Endodermal cell (in vitro differentiated cells): ENCODE measurements at regions not wholly inside any gene's neighbourhood (a gene's known extent, or its start where the extent isn't known, plus 50 kb on each side); places are given as distances from the start of the nearest gene placed in this dataset.

ENCODE experiments used
- DNase-seq: peaks from one replicate; pipeline ENCODE4 v3.0.0-alpha.2; 2017
- H3K27ac ChIP-seq: 2 replicates; pipeline ENCODE4 v1.5.1; 2013; ENCODE audit warnings: mild to moderate bottlenecking, low read depth, low read length, moderate library complexity
- H3K27me3 ChIP-seq: 2 replicates; pipeline ENCODE4 v1.6.1; 2013; ENCODE audit warnings: mild to moderate bottlenecking, low read length, moderate library complexity; ENCODE audit not compliant: insufficient read depth, control insufficient read depth, poor library complexity, severe bottlenecking
- H3K36me3 ChIP-seq: 2 replicates; pipeline ENCODE4 v1.7.0; 2013; ENCODE audit warnings: mild to moderate bottlenecking, low read length, moderate library complexity; ENCODE audit not compliant: control insufficient read depth, insufficient read depth
- H3K4me1 ChIP-seq: one replicate; pipeline ENCODE4 v1.7.0; 2013; ENCODE audit warnings: low read length; ENCODE audit not compliant: control insufficient read depth, insufficient read depth
- H3K4me3 ChIP-seq: 2 replicates; pipeline ENCODE4 v1.5.1; 2013; ENCODE audit warnings: mild to moderate bottlenecking, low read length, moderate library complexity
- H3K9ac ChIP-seq: 2 replicates; pipeline ENCODE4 v1.6.1; 2013; ENCODE audit warnings: mild to moderate bottlenecking, low read length, moderate library complexity; ENCODE audit not compliant: poor library complexity, severe bottlenecking; ENCODE audit errors: extremely low read depth
- H3K9me3 ChIP-seq: 2 replicates; pipeline ENCODE4 v1.6.1; 2013; ENCODE audit warnings: mild to moderate bottlenecking, low read length, moderate library complexity; ENCODE audit not compliant: control insufficient read depth
- H3K27ac Mint-ChIP-seq: 2 replicates; pipeline ENCODE4 v1.8.0; 2020; ENCODE audit warnings: mixed read lengths
- H3K27me3 Mint-ChIP-seq: 2 replicates; pipeline ENCODE4 v1.8.0; 2021; ENCODE audit warnings: mild to moderate bottlenecking, mixed read lengths; ENCODE audit not compliant: insufficient read depth
- H3K36me3 Mint-ChIP-seq: 2 replicates; pipeline ENCODE4 v1.8.0; 2020; ENCODE audit warnings: low read depth, mixed read lengths
- H3K4me1 Mint-ChIP-seq: 2 replicates; pipeline ENCODE4 v1.8.0; 2020; ENCODE audit warnings: mixed read lengths
- H3K4me3 Mint-ChIP-seq: 2 replicates; pipeline ENCODE4 v1.8.0; 2020; ENCODE audit warnings: mild to moderate bottlenecking, moderate library complexity, mixed read lengths
- H3K9me3 Mint-ChIP-seq: 2 replicates; pipeline ENCODE4 v1.8.0; 2020; ENCODE audit warnings: mild to moderate bottlenecking, mixed read lengths
- CTCF ChIP-seq: fragments of 200-600 bp; sonication (generic); conservative IDR thresholded peaks from 2 replicates; pipeline ENCODE4 v1.5.0; 2021; ENCODE audit warnings: antibody characterized with exemption, mild to moderate bottlenecking
- WGBS, 2 experiments: methylation state at CpG; one replicate each; pipeline versions ENCODE4 v1.1.5 to v1.1.7; 2013; ENCODE audit warnings: missing lambda C conversion rate in 2 of 2, mixed read lengths in 1 of 2; ENCODE audit not compliant: insufficient coverage in 1 of 2, insufficient read length in 1 of 2; 5-methylcytosine and 5-hydroxymethylcytosine counted together

GRCh38 chr10:17510242-17510908 lies 56.0 kb upstream of the ST8SIA6 start:
- peaks cover 5% of the 10 kb centered on the region for H3K4me1 Mint-ChIP-seq
- Histone ChIP-seq H3K36me3 (no peaks in the 10 kb centered on the region), H3K27me3 (no peaks in the 10 kb centered on the region), H3K9ac (no peak overlapping the region), H3K27ac (no peak overlapping the region), H3K4me3 (no peak overlapping the region), H3K4me1 (no peaks in the 10 kb centered on the region), H3K9me3 (no peaks in the 10 kb centered on the region)
- H3K9me3 Mint-ChIP-seq, result peaks cover 2% of the 10 kb centered on the region
- no peaks in the 10 kb centered on the region for H3K27me3 Mint-ChIP-seq
- DNase-seq, result no peak
- H3K36me3 Mint-ChIP-seq, result no peaks in the 10 kb centered on the region
- no peak for TF ChIP-seq CTCF
- H3K27ac Mint-ChIP-seq, result no peak overlapping the region
- 91 to 96% methylated on average over 4 to 5 of the region's 5 CpGs for WGBS, 2 experiments
- no peak overlapping the region for H3K4me3 Mint-ChIP-seq

- Histone ChIP-seq H3K4me1 (no peaks in the 10 kb centered on the region), H3K9ac (no peak overlapping the region), H3K4me3 (no peak overlapping the region), H3K27me3 (no peaks in the 10 kb centered on the region), H3K9me3 (no peaks in the 10 kb centered on the region), H3K36me3 (no peaks in the 10 kb centered on the region), H3K27ac (no peak overlapping the region)
- H3K27ac Mint-ChIP-seq, result no peak overlapping the region
- WGBS, 2 experiments, result 94% methylated on average over 4 of the region's 4 CpGs
- no peak for DNase-seq
- H3K27me3 Mint-ChIP-seq, result no peaks in the 10 kb centered on the region
- peaks cover 5% of the 10 kb centered on the region for H3K4me1 Mint-ChIP-seq
- no peaks in the 10 kb centered on the region for H3K36me3 Mint-ChIP-seq
- TF ChIP-seq CTCF, result no peak
- no peaks in the 10 kb centered on the region for H3K9me3 Mint-ChIP-seq
- no peak overlapping the region for H3K4me3 Mint-ChIP-seq
Measured at GRCh38 chr10:17507538-17507937, 53.1 kb upstream of the ST8SIA6 start.

GRCh38 chr10:17506856-17507471 lies 52.6 kb upstream of the ST8SIA6 start:
- H3K27me3 Mint-ChIP-seq, result no peaks in the 10 kb centered on the region
- WGBS, 2 experiments, result 95 to 100% methylated on average over 2 to 3 of the region's 3 CpGs
- Histone ChIP-seq H3K36me3 (no peaks in the 10 kb centered on the region), H3K4me3 (no peak overlapping the region), H3K9me3 (no peaks in the 10 kb centered on the region), H3K9ac (no peak overlapping the region), H3K27ac (no peak overlapping the region), H3K4me1 (no peaks in the 10 kb centered on the region), H3K27me3 (no peaks in the 10 kb centered on the region)
- no peaks in the 10 kb centered on the region for H3K36me3 Mint-ChIP-seq
- H3K27ac Mint-ChIP-seq, result no peak overlapping the region
- H3K4me3 Mint-ChIP-seq, result no peak overlapping the region
- TF ChIP-seq CTCF, result no peak
- no peaks in the 10 kb centered on the region for H3K9me3 Mint-ChIP-seq
- DNase-seq, result no peak
- no peaks in the 10 kb centered on the region for H3K4me1 Mint-ChIP-seq
